SW480 (cell line): ENCODE measurements at regions not wholly inside any gene's neighbourhood (a gene's known extent, or its start where the extent isn't known, plus 50 kb on each side); places are given as distances from the start of the nearest gene placed in this dataset.

Source experiments
- DNase-seq: peaks from one replicate; pipeline ENCODE4 v3.0.0-alpha.2; 2016; ENCODE audit warnings: low spot score

DNA sequence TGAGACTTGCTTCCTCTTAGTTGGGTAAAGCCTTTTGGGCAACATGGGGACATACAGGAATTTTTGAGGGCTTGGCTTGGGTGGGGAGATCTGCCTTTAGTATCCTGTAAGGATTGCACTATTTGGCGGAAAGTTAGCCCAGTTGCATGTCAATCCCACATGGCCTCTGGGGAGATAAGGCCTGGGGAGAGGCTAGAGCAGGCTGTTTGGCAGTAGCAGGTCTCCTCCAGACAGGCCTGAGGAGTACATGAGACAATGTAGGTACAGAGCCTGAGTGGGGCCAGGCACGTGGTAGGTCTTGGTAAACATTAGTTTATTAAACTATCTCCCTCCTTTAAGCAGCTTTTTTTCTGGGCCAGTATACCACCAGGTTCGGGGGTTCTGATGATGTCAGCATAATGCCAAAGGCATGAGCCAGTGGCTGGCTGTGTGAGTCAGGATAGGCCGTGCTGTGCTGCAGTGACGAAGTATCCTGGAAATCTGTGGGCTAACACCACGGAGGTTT lies 147.9 kb downstream of the VEGFA start:
- DNase-seq, result no peak

DNA sequence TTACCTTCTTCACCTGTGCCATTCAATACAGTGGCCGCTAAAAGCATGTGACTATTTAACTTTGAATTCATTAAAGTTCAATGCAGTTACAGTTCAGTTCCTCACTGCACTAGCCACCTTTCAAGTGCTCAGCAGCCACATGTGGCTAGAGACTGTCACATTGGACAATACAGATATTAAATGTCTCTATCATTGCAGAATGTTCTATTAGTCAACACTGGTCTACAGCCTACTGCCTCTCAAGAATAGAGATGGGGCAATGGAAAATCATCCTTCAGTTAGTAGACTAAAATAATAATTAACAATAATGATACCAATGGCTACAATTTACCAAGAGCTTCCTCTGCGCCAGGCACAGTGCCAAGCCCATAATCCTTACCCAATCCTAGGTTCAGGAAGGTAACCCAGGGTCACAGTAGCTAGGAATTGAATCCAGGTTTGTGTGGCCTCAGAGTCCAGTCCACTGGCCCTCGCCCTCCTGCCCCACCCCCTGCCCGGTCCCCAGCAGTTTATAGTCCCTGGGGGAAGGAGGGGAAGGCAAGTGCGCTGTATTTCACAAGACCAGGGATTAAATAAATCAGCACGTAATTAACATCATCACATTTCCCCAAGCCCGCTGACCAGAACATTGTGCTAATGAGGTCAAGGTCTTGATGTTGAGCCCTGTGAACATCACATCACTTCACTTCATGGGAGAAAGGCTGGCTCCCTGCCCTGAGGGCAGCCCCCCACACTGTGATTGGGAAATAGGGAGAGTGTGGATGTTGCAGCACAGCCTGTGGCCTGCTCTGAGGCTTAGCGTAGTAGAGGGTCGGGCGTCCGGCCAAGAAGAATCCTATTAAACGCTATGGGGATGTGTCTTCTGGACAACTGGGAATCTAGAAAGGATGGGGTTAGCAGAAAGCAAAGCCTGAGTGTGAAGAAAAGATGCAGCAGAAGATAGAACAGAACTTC lies 147.2 kb downstream of the VEGFA start:
- DNase-seq, result no peak

DNA sequence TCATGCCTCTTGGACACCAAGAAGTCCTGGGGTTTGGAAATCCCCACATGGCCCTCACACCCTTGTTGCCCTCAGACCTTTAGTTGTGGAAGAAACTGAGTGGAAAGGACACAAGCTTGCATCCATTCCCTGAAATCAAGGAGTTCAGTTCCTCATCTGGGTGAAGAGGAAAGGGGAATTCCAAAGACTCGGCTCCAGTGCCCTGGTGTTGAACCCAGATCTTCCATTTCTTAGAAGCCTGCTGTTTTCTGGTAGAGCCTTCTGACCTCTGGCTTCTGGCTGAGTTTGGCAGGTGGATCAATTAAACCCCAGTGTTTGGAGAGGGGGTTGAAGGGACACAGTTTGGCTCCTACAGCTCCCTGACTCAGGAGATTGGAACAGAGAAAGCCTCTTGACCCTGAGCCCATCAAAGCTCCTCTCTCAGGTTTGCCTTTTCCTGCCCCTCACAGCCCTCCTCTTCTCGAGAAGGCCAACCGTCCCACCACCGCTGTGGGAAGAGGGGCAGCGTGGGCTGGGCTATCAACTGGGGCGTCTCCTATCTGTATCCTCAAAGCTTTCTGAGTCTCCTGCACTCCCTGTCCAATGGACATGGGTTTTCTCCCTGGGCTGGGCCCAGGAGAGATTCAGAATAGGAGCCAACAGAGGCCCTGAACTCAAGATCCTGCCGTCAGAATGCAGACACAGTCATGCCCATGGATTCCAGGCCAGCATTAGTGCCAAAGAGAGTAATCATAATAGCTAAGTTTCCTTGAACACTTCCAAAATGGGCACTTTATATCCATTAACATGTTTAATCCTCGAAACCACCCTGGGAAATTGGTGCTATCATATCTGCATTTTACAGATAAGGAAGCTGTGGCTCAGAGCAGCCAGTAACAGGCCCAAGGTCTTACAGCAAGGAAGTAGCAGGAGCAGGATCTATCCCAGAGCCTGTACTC lies 146.2 kb downstream of the VEGFA start:
- no peak for DNase-seq

DNA sequence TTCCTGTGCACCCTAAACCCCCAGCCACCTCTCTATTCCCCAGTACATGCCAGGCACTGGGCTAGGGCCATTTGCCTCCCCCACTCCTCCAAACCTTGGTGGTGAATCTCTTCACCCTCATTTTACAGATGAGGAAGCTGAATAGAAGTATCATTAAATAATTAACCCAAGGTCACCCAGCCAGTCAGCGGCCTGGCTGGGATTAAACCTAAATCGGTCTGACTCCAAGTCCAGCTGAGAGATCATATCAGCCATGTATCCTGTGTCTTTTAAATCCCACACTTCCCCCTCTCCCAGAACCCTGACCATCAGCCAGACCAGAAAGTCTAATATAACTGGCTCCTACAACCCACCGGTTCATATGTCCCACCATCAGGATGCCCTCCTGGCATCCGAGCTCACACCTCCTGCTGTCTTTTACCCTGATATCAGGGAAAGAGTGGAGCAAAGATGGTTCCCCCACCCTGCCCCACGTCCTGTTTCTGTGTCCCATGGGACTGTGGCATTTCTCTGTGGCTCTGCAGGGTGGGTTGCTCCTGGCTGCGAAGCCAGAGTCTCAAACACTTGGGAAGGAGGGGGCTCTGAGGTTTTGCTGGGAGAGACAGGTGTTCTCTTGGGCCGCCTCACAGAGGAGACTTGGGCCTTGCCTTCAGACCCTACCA lies 145.3 kb downstream of the VEGFA start:
- DNase-seq, result no peak

DNA sequence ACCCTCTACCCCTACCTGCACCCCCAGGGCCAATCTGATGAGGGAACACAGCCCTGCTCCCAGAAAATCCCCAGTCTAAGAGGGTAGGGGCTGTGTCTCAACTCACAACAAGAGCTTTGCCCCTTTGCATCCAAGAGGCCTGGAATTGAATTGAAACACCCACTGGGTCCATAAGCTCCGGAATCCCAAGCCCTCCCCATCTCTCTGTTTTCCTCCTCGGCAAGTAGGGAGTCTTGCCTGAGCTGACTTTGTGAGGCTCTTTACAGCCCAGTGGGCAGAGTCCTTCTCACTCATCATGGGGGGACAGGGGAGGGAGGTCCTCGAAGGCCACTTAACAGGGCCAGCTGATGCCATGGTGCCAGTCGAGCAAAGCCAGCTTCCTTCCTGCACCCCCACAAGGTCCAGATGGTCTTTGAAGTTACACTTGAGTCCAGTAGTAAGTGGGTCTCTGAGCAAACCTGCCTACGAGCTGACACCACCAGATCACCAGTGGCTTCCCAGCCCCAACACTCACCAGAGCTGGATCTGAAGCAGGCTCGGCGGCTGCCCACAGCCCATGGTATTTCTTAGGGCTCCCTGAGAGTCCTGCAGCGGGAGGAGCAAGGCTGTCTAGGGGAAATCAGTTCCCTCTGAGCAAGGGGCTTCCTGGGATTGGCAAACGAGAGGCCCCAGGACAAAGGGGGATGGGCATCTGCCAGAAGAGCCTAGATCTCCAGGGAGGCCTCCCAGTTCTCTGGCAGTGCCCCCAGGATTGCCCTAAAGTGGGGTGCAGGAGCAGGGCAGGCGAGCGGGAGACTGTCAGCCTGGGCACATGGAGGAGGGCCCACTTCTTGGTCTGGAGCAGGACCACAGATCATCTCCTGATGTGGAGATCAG lies 144.5 kb downstream of the VEGFA start:
- no peak for DNase-seq

DNA sequence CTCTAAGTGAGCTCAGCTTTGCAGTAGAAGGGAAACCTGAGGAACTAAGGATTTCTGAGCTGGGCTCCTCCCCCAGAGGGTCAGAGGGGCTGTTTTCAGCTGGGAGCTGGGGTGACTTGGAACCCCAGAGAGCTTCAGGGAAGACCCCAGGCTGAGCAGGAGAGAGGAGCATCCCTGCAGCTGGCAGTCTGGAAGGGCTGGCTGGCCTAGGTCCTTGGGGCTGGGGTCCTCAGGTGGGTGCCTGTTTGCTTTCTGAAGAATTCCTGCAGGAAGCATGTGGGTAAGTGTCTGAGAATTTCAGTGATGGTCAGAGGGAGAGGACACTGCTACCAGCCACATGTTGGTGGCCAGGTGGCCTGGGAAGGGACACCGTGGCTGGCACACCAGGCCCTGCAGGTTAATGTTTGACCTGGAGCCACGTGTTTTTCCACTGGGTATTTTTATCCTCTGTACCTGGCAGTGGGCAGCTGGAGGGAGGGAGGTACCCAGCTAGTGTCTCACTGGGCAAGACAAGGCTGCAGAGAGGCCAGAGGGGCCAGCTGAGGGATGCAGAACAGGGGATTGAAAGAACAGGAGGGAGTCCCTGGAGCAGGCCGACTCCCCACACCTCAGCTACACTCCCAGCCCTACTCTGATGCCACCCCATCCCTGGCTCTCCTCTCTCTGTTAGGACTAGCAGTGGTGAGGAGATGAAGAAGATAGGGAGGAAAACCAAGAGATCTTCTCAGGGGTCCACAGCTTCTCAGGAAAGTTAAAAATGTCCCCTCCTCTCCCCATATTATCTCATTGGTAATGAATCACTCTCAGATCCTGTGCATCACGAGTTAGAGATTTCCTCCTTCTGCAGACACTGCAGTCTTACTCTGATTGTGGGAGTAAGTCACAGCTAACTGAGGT lies 143.6 kb downstream of the VEGFA start:
- DNase-seq, result no peak

DNA sequence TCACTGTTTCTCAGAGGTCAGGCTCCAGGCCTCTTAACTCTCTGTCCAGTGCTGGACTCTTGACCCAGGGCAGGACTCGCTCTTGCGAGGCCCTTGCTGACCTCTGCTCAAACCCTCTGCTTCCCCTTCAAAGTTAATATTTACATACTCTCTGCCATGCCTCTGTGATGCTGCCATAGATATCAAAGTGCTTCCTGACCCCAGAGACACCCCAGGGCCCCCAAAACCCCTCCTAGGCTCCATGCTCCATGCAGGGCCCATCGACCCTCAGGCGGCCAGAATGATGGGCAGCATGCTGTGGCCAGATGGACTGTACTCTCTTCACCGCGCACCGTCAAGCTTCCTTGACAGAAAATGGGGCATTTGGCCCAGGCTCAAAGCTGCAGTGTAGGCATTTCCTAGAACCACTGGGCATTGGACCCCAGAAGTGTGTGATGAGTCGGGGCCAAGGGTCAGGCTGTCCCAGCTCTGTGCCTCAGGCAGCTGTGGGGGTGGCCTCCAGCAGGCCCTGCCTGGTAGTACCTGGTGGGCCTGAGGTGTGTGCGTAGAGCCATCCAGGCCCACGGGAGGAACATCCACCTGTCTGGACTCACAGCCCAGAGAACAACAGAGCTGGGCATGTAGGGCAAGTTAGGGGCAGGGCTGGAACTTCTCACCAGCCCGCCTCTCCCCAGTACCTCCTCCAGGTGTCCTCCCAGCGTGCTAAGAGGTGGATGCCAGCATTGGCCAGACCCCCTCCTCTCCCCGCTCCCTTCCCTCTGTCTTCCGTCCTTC lies 142.8 kb downstream of the VEGFA start:
- DNase-seq, result no peak

DNA sequence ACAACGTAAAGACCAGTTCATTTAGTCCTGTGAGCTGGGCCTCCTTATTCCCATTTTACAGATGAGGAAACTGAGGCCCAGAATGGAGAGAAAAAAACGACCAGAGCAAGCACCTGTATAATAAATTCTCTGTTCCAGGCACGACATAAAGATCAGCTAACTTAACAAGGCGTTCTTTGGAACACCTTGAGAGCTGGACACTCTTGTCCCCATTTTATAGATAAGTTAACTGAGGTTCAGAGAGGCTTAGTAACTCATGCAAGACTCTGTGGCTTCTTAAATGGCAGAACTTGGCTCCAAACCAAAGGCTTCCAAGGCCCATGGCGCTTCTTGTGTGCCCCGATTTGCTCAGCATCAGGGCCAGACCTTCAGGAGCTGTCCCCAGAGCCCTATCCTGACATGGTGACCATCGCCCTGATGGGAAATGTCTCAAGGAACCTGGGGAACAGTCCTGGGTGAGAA lies 142.1 kb downstream of the VEGFA start:
- no peak for DNase-seq

DNA sequence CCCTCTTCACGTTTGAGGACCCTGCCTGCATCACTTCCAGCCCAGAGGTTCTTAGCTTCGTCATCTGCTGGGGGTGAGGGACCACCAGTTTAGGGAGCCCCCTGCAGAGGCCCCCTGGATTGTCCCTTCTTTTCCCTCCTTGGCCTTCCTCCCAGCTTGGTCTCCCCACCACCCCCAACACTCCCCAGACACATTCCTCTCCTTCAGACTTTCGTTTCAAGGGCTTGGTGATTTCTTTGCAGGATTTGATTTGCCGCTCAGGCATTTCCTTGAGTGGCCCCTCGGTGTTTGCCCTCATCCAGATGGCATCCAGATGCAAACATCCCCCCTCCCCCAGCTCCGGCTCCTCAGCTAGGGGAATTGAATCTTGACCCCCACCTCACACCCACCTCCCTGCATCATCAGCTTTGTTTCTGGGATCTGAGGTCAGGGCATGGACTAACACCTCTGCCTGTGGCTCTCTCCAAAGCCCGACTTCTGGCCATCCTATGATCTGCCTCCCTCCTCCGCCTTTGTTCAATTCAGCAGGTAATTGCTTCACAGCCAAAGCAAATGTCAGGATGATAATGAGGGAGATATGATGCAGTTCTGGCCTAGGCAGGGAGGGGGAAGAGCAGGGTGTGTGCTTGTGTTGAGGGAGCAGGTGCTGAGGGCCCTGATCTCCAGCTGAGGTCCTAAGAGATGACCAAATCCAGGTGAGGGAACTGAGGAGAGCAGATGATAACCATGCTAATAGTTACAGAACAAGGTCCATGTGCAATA lies 141.5 kb downstream of the VEGFA start:
- peak; percentile 16 for DNase-seq

DNA sequence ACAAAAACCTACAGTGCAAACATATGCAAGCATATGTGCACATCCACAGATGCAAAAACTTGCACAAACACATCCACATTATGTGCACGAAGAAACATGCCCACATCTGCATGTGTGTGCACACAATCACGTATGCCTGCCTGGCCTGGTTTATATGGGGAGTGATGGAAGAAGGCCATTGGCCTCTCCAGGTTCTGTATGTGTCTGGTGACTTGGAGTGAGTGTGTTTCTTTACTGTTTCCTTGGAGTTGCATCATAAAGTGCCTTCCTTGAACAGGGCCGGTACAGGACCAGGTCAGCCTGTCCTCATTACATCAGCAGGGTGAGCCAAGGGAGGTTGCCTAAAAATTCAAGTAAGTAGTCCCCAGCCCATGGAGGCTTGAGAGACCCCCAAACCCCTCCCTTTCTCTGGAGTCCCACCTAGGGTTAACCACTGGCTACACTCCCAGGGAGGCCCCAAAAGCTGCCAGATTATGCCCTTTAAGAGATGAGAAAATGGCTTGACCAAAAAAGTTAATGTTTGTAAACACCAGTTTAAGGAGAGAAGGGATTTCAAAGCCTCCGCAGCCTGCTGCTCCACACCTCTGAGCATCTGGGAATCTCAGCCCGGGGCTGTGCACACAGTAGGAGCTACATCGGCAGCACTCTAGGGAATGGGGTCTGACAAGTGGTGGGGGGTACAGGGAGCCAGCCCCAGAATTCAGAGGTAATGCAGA lies 140.8 kb downstream of the VEGFA start:
- peak; percentile 60 for DNase-seq

DNA sequence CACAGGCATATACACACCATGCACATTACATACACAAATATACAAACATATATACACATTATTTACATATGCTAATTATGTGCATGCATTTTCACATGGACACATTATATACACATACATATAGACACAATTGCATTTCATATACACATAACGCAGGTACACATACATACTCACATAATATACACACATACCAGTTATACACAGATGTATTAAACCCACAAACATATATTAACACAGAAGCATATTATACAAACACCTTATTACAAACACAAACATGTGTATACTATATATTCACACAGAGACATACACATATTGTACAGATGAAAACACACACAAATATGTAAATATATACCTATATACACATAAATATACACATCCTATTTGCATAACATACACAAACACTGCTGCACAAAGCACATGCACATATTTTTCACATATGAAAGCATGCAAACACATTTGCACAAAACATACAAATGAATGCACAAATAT lies 140.2 kb downstream of the VEGFA start:
- DNase-seq, result no peak

DNA sequence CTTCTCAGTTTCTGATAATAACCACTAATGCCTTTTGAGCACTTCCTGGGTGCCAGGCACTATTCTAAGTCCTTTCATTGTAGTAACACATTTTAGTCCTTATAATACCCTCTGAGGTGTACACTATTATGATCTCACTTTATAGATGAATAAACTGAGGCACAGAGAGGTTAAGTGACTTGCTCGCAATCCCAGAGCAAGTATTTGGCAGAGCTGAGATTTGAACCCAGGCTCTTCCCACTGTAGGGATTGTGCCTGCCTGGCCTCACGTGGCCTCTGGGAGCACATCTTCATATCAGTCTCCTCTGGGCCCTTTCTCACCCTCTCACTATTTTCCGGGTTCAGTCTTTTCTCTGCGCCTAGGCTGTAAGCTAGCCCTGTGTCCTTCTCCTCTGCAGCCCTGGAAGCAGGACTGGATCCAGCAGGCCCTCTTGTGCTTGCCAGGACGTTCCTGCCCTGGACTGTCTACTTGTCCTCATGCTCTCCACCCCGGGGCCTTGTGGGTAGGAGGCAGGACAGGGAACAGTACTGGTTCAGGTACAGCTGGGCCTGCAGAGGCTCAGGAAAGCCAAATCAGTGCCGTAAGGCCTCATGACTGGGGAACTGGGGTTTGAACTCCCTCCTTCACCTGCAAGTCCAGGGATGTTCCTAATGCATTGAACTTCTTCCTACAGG lies 139.6 kb downstream of the VEGFA start:
- no peak for DNase-seq

DNA sequence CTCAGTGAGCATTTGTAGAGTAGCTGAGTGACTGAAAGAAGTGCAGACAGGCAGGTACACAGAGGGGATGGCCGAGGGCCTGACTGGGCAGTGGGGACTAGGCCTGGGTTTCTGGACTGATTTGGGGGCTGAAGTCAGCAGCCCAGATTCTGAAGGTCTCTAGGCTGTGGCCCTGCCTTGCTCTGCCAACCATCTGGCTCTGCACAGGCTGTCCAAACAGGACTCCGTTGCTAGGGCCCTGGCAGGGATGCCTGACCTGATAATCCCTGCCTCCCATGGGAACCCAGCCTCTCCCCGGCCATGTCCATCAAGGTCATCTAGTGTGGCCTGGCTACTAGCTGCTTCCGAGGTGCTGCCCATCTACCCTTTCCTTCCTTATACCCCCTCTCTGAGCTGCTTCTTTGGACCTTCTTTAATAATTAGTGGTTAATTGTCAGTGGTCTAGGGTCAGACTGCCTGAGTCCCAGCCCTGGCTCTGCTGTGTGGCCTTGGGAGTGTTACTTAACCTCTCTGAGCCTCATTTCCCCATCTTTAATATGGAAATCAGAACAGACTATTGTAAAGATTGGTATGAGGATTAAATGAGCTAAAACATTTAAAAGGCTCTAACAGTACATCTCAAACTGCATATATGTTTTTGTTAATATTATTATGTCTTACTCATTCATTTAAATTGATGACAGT lies 137.9 kb downstream of the VEGFA start:
- no peak for DNase-seq

DNA sequence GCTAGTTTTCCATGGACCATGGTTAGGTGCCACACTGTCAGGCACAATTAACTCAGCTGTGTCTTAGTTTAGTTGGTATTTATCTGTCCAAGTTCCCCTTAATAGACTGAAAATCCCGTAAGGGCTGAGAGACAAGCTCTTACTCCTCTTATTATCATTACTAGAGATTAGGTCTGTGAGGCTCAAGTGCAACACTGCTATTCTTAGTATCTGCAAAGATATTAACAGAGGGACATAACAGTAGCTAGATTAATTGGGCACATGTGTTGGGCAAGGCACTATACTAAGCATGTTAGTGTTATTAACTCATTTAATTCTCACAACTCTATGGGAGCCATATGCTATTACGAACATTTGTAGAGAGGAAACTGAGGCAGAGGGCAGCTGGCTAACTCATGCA lies 137.3 kb downstream of the VEGFA start:
- no peak for DNase-seq

DNA sequence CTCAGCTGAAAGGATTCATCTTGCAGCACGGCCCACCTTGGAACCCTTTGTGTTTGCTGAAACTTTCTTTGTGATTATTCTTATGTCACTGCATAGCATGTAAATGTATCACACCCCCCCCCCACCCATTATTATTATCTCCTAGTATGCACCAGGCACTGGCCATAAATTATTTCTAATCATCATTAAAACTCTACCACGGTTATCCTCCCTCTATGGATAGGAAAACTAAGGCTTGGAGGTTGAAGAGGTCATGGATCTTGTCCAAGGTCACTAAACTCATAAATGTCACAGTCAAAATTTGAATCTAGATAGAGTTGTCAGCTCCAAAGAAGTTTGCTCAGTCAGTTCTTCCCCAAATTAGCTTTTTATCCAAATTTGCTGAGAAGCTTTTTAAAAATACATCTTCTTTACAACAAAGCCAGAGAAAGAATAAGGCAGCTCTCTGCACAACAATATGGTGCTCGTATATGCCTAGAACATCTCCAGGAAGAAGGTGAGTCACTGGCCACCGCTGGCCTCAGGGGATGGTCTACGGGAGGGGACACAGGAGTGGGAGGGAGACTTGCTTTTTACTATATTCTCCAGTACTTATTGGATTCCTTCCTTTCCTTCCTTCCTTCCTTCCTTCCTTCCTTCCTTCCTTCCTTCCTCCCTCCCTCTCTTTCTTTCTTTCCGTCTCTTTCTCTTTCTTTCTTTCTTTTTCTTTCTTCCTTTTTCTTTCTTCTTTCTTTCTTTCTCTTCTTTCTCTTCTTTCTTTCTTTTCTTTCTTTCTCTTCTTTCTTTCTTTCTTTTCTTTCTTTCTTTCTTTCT lies 134.5 kb downstream of the VEGFA start:
- no peak for DNase-seq
